SK-MEL-5 (cell line): ENCODE measurements at regions not wholly inside any gene's neighbourhood (a gene's known extent, or its start where the extent isn't known, plus 50 kb on each side); places are given as distances from the start of the nearest gene placed in this dataset.

Source experiments
- DNase-seq: peaks from one replicate; pipeline ENCODE4 v3.0.0-alpha.2; 2016; ENCODE audit warnings: low read depth, low spot score
- in situ Hi-C: cut with HindIII; loops from 2 replicates; pipeline ENCODE4 v1.10.0; 2016; ENCODE audit warnings: low sequenced_read_pairs, high pct_unique_total_duplicates, low pct_unique_long_range_greater_than_20kb

DNA sequence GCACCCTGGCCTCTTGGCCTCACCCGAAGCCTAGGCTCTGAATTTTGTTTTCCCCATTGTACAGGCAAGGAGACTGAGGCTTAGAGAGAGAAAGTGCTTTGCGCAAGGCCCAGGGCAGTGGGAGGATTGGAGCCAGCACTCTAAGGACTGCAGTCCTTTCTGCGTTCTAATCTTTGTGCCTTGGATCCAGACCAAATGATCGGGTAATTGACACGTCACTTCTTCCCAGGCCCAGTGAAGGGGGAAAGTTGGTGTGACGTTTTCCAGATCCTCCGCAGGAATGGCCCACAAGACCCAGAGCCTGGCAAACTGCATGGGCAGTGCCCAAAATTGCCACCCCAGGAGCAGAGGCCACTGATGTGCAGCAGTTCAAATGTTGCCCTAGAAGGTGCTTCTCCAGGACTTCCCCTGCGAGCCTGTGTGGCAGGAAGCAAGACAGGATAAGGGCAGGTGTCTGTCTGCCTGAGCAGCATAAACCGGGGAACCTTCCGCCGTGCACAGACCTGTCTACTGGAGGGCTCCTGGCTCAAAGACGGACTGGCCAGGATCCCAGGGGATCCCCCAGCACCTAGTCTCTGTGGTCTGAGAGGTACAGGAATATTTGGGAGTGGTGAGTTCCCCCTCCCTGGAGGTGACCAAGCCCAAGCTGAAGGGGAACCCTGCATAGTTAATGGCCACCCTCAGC lies 194.5 kb upstream of the TLE3 start:
- in situ Hi-C loops = no loop called here
- no peak for DNase-seq

DNA sequence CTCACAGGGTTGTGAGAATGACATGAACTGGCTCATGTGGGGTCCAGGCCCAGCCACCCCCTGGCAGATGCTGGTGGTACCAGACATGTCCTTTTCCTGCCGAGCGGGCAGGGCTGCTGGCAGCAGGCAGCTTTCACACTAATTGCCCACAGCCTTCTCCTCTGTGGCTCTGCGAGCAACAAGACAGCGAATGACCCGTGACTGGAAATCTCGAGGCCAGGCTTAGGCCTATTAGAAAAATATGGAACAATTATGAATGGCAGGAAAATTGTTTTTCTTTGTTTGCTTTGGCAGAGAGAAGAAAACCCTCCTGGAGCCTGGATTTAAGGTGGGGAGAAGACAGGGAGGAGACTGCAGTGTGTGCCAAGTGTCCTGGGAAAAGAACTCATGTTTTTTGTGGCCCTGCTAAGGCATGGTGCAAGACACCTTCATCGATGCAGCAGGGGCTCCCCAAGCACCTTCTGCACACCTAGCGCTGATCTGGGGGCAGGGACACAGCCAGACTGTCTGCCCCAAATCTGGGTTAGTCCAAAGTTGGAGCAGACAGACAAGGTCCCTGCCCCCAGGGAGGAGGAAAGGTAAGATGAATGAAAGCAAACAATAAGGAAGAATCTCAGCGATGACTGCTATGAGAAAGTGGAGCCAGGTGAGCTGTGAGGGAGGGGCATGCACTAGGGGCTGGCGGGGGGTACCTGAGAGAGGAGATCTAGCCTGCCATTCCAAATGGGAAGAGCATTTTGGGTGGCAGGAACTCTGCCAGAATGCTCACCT lies 193.8 kb upstream of the TLE3 start:
- no peak for DNase-seq
- in situ Hi-C loops = no loop called here

DNA sequence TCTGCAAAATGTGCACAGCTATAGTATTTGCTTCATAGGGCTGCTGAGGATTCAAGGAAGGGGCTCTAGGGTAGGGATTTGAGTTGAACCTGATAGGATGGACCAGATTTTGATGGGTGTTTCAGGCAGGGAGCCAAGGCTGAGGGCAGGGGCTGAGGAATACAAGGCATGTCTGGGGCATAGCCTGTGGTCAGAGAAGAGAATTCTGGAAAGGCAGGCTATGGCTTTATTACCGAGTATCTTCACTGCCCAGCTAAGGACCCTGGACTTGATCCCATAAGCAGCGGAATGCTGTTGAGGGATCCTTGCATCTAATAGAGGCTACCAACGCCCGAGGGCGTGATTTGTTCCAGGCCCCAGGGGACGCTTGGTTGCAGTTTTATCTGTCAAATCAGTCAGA lies 193.0 kb upstream of the TLE3 start:
- in situ Hi-C loops = no loop called here
- DNase-seq = no peak

DNA sequence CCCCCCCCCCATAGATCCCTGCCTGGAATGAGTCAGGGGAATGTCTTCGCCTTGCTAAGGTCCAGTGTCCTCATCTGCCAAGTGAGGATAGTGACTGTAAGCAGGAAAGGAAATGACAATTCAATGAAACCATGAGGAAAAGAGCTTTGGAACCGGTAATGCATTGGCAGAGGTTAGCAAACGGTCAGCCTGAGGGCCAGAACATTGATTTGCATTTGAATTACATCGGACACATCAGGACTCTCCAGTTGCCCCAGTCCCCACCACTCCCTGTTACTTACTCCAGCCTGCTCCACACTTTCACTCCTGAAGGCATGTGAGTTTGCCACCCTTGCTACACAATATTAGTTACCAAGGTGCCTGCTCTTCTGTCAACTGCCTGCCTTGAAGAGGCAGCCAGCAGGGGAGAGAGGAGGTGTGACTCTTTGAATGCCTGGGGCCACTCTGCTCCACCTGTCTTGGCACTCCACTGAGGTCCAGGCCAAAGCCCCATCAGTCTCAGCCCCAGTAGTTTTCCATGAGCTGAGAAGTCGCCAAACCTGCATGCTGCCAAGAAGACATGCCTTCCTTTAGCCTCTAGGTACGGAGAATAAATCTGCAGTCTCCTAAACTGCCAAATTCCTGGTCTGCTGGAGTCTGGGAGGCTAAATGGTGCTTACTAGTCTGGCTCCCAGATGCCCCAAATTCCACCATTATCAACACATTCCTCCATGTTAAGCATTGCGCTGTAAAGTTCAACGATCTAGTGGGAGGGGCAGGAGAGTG lies 191.7 kb upstream of the TLE3 start:
- no peak for DNase-seq
- in situ Hi-C loops = no loop called here

DNA sequence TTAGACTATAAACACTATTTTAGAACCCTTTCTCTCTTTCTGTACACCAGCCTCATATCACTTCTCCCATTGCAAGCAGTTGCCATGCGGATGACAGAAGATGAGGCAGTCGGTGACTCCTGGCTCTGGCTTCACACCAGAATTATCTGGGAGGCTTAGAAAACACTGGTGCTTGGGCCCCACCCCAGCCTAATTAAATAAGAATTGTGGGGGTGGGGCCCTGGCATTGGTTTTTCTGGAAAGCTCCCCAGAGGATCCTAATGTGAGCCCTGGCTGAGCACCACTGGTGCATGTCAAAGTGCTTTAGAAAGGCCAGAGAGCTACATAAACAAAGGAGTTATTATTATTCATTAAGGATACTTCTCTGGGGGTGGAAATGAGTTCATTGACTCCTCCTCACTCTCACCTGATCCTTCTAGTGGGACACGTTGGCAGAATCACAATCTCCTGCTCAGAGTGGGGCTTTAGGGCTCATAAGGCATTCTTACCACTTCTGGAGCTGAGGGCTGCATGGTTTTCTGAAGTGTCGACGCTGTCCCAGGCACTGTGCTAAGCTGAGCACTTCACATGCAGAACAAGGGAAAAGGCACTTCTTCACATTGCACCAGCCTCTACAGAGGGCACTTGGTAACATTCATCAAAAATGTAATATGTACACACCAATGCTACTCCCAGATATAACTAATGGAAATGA lies 188.5 kb upstream of the TLE3 start:
- DNase-seq = no peak
- in situ Hi-C loops = no loop called here

DNA sequence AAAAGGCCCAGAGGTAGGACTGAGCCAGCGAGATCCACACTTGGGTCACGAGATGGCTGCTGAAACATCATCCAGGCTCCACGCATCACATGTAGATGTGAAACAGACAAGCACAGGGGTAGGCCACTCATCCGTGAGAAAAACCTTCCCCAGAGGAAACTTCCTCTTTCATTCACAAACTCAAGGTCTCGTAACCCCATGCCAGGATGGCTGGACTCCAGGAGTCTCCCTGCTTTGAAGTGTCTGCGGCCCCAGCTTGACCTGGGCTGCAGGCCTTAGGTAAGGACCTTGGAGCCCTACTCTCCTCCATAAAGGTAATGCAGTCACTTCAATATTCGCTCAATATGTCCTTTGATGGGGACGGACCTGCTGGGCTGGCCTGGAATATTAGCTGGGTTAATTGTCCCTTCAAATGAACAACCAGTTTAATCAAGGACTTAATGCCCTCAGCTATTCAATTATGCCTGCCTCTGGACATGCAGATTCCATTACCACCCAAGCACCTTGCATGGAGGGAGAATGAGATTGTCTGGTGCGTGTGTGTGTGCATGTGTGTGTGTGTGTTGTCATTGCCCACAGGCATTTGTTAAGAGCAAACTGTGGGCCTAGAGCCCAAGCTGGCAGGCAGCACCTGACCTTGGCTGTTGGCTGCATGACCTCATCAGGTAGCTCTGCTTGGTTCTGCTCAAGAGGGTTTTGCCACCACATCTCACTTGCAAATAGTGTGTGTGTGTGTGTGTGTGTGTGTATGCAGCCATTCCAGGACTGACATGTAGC lies 186.9 kb upstream of the TLE3 start:
- in situ Hi-C loops = no loop called here
- DNase-seq = no peak

DNA sequence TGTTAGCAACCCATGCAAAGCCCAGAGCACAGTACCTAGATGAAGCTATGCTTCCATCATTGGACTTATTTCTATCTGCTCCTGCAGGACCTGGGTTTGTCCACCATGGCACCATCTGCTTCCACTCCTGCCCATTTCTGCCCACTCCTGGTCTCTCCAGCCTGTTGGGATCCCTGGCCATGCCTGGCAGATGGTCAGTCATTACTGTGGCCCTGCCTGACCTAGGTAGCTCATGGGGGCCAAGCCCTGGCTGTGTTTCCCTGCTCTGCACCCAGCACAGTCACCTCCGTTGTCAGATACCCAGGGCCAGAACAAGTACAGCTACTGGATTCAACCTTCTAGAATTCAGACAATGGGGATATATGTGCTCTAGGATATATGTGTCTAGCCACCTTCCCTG lies 185.8 kb upstream of the TLE3 start:
- DNase-seq = no peak
- in situ Hi-C loops = no loop called here

DNA sequence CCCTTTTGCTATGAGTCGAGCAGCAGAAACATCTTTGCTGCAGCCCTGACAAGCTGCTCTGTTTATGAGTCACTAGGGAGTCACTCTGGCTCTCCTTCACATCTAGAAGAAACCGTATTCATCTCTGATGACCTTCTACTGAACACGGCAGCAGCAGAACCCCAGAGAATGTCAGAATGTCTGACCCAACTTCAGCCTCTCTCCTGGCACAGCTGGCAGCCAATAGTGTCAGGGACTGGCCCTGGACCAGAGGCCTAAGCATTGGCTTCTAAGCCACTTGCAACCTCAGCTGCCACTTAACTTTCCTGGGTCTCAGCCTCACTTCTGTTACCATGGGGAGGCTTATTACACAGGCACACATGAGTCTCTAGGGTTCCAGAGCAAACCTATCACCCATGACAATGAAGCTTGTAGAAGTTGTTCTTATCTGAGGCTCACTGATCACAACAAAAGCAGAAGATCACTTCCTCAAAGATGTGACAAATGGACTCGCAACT lies 184.1 kb upstream of the TLE3 start:
- in situ Hi-C loops = no loop called here
- DNase-seq = no peak

DNA sequence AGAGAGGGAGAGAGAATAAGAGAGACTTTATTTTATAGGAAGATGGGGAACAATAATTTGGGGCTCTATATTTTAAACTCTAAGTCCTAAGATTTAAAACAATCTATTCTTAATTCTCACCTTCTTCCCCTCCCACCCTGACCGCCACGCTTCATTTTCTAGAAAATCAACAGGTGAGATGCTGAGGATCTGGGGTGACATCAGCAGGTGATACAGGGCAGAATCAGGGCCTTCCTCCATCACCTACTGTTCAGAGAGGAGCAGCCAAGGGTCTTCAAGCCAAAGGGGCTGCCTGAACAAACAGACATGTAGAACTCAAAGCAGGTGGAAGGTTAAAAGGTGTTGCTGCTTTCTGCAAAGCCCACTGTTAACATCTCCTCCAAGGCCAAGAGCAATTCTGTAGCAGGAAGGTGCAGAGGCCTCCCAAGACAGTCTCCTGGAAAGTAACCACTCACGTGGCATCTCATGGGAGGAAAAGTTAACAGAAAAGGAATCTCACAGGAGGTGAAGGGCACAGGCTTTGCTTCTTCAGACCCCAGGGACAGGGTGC lies 183.6 kb upstream of the TLE3 start:
- in situ Hi-C loops = no loop called here
- DNase-seq = no peak

DNA sequence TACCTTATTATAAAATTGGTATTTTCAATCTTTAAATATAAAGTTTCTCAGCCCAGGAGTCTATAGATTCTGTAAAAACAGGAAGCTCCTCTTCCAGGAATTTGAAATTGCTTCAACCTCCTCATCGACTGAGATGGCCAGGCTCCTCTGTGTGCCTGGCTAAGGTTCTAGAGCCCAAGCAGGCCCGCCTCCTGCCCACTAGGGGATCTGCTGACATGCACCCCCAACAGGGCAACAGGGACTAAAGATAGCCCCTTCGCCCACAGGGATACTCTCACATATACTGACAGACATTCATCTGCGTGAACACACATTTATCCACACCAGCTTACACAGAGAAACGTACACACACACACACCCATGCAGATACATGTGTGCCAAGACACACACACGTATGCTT lies 183.1 kb upstream of the TLE3 start:
- DNase-seq = no peak
- in situ Hi-C loops = no loop called here

DNA sequence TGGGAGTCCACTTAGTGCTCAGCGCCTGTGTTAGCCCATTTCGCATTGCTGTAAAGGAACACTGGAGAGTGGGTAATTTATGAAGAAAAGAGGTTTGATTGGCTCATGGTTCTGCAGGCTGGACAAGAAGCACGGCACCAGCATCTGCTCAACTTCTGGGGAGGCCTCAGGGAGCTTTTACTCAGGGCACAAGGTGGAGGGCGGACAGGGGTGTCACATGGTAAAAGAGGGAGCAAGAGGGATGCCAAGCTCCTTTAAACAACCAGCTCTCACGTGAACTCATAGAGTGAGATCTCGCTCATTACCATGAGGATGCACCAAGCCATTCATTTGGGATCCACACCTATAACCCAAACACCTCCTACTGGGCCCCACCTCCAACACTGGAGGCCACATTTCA lies 181.4 kb upstream of the TLE3 start:
- in situ Hi-C loops = no loop called here
- DNase-seq = no peak

DNA sequence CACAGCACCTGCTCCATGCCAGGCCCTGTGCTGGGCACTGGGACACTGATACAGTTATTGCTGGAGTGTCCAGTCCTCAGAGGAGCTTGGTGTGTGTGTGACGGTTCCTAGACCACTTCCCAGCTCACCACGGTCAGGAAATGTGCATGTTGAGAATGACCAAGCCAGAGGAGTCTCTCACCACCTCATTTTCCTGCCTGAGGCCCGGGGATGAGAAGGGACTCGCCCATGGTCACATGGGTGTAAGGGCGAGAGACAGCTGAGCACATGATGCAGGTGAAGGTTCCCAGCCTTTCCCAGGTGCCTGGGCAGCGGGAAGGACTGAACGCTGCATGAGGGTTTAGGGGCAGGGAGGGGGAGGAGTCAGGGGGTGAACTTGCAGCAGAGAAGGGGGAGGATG lies 180.9 kb upstream of the TLE3 start:
- in situ Hi-C loops = no loop called here
- DNase-seq = no peak

DNA sequence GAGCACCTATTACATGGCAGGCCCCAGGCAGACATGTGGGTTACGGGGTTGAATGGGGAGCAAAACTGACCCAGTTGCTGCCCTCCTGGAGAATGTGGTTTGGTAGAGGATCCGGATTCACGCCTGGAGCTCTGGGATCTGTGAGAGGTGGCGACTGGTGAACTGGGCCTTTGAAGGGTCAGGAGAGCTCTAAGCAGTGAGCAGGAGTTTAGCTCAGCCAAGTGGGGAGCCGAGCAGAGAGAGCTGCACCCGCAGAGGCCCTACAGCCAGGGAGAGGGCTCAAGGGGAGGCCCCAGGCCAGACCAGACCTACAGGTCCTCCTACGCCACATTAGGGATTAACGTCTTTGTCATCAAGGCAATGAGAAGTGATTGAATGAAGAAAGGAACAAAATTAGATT lies 179.8 kb upstream of the TLE3 start:
- no peak for DNase-seq
- in situ Hi-C loops = no loop called here

DNA sequence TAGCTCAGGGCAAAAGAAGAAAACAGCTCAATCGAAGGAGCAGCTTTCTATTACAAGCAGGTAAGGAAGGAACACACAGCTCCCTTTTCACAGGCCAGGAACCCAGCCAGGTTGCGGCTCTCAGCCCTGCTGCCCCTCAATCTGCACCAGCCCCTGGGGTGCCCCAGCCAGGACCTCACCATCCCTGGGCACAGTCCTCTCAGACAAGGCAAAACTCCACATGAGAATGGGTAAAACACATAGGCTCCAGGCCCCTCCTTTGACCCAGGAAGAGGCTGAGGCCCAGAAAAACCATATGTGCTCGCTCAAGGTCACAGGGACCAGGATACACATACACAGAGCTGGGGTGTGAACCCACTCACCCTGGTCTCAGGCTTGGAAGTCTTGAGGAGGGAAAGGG lies 178.7 kb upstream of the TLE3 start:
- no peak for DNase-seq
- in situ Hi-C loops = no loop called here

DNA sequence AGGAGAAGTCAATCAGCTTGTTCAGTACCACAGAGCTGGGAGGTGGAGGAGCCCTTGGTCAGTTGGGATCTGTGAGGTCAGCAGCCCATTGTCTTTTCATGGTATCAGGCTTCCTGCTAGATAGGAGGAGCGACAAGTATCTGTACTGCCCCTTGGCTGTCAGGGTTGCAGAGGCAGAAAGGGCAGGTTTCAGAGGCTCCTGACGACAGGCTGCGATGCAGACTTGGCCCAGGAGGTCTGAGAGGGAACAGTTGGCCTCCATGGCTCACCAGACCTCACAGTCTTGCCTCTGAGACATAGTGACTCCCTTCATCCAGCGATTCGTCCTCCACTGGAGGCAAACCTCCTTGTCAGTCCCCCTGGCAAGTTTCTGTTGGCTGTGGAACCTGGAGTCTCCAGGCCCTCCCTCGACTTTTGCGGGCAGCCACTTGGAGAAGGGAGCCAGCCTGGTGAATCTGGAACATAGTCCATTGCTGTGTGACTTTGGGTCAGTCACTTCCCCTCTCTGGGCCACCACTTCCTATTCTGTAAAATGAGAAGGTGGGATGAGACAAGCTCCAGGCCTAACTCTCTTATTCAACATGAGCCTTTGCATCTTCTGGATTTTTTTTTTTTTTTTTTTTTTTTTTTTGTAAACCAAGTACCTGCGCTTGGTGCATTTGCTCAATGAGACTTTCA lies 177.9 kb upstream of the TLE3 start:
- in situ Hi-C loops = no loop called here
- no peak for DNase-seq

DNA sequence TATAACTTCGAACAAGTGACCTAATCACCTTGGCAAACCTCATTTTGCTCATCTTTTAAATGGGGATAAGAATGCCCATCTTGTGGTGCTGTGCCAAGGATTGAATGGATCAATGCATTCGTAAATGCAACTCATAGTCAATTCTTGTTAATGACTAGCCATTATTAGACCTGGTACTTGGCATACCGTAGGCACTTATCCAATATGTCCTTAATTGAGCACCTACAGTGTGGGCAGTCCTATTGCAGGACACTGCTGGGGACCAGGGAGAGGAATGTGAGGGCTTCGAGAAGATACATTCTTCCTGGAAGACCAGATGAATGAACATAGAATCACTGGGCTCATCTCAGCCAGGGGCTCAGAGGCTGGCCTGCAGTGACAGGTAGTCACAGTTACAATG lies 177.2 kb upstream of the TLE3 start:
- in situ Hi-C loops = no loop called here
- DNase-seq = no peak
